ENCODE measurements at regions not wholly inside any gene's neighbourhood (a gene's known extent, or its start where the extent isn't known, plus 50 kb on each side); places are given as distances from the start of the nearest gene placed in this dataset.

DNA sequence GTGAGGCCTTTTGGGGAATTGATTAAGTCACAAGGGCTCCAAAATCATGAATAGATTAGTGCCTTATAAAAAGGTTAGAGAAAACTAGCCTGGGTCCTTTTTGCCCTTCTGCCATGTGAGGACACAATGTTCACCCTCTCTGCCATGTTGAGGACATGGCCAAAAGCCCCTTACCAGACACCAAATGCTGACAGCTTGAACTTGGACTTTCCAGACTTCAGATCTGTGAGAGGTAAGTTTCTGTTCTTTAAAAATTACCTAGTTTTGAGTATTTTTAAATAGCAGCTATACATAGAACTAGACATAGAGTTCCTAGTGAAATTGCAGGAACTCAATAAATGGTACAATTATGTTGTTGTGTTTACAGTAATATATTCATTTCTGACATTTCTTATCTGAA, 1214.4 kb downstream of the ADGRL3 start:
- H3K27me3 ChIP-seq = no peaks in the 10 kb centered on the region
- no peak for DNase-seq (ENCODE audit: low spot score)
- H3K4me3 ChIP-seq = no peak overlapping the region
- no peak overlapping the region for H3K27ac ChIP-seq
- TF ChIP-seq, protein P1, sequence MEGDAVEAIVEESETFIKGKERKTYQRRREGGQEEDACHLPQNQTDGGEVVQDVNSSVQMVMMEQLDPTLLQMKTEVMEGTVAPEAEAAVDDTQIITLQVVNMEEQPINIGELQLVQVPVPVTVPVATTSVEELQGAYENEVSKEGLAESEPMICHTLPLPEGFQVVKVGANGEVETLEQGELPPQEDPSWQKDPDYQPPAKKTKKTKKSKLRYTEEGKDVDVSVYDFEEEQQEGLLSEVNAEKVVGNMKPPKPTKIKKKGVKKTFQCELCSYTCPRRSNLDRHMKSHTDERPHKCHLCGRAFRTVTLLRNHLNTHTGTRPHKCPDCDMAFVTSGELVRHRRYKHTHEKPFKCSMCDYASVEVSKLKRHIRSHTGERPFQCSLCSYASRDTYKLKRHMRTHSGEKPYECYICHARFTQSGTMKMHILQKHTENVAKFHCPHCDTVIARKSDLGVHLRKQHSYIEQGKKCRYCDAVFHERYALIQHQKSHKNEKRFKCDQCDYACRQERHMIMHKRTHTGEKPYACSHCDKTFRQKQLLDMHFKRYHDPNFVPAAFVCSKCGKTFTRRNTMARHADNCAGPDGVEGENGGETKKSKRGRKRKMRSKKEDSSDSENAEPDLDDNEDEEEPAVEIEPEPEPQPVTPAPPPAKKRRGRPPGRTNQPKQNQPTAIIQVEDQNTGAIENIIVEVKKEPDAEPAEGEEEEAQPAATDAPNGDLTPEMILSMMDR (IDR thresholded peaks at IDR 0.05) = no peak
- H3K9me3 ChIP-seq = no peaks in the 10 kb centered on the region
- H3K4me1 ChIP-seq = no peaks in the 10 kb centered on the region
- H3K36me3 ChIP-seq = no peaks in the 10 kb centered on the region

DNA sequence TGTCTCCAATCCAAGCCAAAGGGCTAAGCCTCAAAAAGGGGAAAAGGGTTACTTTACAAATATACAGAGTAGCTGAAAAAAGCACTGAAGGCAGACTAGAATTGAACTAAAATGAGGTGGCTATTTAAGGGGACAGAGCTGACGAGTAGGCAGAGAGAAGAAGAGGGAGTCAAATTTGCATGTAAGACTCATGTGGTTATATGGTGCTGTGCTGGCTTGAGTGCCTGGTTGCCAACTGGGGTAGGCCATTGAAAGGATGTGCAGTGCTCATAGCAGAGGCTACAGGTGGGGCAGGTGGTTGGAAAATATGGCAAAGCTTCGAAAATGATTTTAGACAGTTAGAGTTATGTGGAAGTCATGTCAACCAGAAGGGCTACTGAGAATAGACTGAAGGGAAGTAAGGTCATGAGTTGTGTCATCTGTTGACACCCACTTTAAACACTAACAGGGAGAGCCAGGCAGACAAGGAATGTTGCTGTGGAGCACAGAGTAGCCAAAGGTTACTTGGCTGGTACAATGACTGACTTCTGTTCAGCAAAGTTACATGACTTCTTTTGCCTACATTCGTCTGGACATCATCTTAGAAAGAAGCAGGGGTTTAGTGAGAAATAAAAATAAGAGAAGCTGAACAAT, 1210.4 kb downstream of the ADGRL3 start:
- no peak for DNase-seq (ENCODE audit: low spot score)
- Histone ChIP-seq H3K27ac (peak overlapping the region in 1 of 2 donors; percentile 37), H3K36me3 (no peaks in the 10 kb centered on the region), H3K9me3 (no peaks in the 10 kb centered on the region), H3K27me3 (no peaks in the 10 kb centered on the region), H3K4me1 (no peaks in the 10 kb centered on the region), H3K4me3 (no peak overlapping the region)
- TF ChIP-seq, protein P1 (IDR thresholded peaks at IDR 0.05) = no peak

DNA sequence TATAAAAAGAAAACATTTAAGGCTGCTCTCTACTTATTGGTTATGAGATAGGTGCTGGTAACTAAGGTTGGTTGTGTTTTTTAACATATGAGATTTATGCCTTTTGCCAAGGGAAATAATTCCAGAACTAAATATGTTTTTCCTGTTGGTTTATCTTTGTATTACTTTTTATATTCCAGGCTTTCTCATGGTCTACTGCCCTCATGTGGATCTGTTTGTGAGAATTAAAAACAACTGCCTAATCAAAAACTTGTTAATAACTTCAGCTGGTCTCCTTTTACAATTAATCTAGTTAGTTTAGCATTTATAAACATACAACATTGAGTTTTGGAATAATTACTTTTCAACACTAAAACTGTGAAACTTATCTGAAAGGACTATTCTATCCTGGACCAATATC, 1208.3 kb downstream of the ADGRL3 start:
- TF ChIP-seq, protein P1 (IDR thresholded peaks at IDR 0.05) = peak in 1 of 2 donors; percentile 54
- no peaks in the 10 kb centered on the region for H3K4me1 ChIP-seq
- no peaks in the 10 kb centered on the region for H3K9me3 ChIP-seq
- no peak overlapping the region for H3K4me3 ChIP-seq
- H3K27ac ChIP-seq = no peak overlapping the region
- no peaks in the 10 kb centered on the region for H3K36me3 ChIP-seq
- DNase-seq (ENCODE audit: low spot score) = no peak
- H3K27me3 ChIP-seq = no peaks in the 10 kb centered on the region

DNA sequence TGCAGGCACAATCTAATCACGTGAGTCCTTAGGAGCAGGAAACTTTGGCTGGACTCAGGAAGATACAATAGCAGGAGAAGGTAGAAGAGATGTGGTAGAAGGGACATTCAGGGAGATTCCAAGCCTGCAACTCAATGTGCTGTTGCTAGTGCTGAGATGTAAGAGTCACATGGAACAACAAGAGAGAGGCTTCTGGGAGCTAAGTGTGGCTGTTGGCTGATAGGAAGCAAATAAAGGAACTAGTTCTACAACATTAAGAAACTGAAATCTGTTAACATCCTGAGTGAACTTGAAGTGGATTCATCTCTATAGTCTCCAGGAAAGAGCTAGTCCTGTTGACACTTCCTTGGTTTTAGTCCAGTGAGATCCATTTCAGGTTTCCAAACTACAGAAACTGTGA, 1207.4 kb downstream of the ADGRL3 start:
- no peak overlapping the region for H3K27ac ChIP-seq
- H3K9me3 ChIP-seq = no peaks in the 10 kb centered on the region
- DNase-seq (ENCODE audit: low spot score) = no peak
- H3K36me3 ChIP-seq = no peaks in the 10 kb centered on the region
- H3K27me3 ChIP-seq = no peaks in the 10 kb centered on the region
- TF ChIP-seq, protein P1 (IDR thresholded peaks at IDR 0.05) = no peak
- H3K4me1 ChIP-seq = no peaks in the 10 kb centered on the region
- no peak overlapping the region for H3K4me3 ChIP-seq

- DNase-seq (ENCODE audit: low spot score) = no peak
- no peak overlapping the region for H3K27ac ChIP-seq
- no peaks in the 10 kb centered on the region for H3K36me3 ChIP-seq
- no peaks in the 10 kb centered on the region for H3K9me3 ChIP-seq
- TF ChIP-seq, protein P1 (IDR thresholded peaks at IDR 0.05) = no peak
- H3K4me1 ChIP-seq = no peaks in the 10 kb centered on the region
- no peaks in the 10 kb centered on the region for H3K27me3 ChIP-seq
- H3K4me3 ChIP-seq = no peak overlapping the region
Observed at GRCh38 chr4:62402088-62402806, 1202.1 kb downstream of the ADGRL3 start.
